GM19023 (cell line): ENCODE measurements at regions not wholly inside any gene's neighbourhood (a gene's known extent, or its start where the extent isn't known, plus 50 kb on each side); places are given as distances from the start of the nearest gene placed in this dataset.

Source experiments
- ATAC-seq: cut with Tn5 transposase; IDR thresholded peaks from one replicate; pipeline ENCODE4 v1.9.1; 2021; ENCODE audit warnings: mild to moderate bottlenecking, moderate library complexity; ENCODE audit not compliant: unreplicated experiment

- ATAC-seq, result no peak
Observed at GRCh38 chr6:126419901-126420300, 80.0 kb downstream of the CENPW start.

GRCh38 chr6:126422912-126423311 lies 83.0 kb downstream of the CENPW start:
- ATAC-seq, result no peak

GRCh38 chr6:126427713-126428112 lies 87.8 kb downstream of the CENPW start:
- ATAC-seq, result no peak

DNA sequence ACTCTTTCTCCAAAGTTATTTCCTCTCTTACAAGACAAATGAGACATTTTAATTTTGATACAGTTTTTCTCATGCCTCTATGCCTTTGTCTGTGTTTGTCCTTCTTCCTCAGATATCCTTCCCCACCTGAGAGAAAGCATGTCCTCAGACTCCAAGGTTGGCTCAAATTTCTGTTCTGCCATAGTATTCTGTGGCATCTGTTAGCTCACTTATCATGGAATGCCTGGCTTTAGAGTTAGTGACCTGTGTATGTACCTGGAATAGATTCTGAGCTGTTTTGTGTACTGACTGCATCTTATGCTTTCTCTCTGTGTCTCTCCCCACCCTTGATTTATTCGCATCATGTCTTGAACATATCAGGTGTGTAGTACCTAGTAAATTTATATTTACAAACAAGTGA lies 90.0 kb downstream of the CENPW start:
- ATAC-seq, result no peak

- no peak for ATAC-seq
Observed at GRCh38 chr6:126432564-126432963, 92.6 kb downstream of the CENPW start.

GRCh38 chr6:126433927-126434326 lies 94.0 kb downstream of the CENPW start:
- no peak for ATAC-seq

- ATAC-seq, result no peak
Observed at GRCh38 chr6:126437205-126437604, 97.3 kb downstream of the CENPW start.

DNA sequence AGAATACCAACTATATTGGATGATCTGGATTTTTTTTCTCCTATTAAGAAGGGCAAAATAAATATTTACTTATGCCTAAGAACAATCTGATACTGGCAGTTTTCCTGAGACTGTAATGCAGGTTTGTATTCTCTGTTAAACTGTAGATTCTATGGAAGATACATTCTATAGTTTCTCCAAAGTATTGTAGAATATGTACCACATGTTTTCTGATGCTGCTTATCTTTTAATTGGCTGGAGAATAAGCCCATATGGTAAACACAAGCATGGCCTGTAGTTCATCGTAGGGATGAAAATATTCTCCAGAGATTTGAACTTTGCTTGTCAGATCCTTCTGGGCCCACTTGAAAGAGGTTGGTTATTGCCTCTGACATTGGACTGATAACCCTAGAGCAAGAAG lies 99.1 kb downstream of the CENPW start:
- ATAC-seq, result no peak

- ATAC-seq, result no peak
Observed at GRCh38 chr6:126440923-126441322, 101.0 kb downstream of the CENPW start.

DNA sequence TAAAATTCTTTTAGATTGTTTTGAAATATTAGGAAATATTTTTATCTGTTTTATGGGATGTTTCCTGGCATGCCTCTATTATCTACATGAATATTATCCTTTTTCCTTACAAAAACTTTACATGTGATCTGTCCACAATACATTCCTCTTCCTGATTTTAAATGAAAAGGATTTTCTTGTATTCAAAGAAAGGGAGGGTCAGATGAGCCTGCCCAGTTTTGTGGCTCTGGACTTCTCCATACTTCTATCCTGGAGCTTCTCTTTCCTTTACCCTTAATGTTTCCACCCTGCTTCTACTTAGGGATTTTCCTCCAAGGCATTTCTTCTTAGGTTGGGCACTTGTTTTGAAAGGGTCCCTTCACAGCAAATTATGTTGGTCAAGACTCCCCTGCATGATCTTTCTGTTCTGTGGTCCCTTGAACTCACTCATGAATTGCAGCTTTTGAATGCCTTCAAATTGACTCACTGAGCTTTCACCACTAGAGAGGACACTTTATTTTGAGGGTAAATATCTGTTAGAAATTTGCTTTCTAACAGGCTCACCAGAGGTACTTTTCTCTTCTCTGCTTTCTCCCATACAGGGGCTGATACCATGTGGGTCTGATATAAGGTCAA lies 104.9 kb downstream of the CENPW start:
- ATAC-seq, result no peak

DNA sequence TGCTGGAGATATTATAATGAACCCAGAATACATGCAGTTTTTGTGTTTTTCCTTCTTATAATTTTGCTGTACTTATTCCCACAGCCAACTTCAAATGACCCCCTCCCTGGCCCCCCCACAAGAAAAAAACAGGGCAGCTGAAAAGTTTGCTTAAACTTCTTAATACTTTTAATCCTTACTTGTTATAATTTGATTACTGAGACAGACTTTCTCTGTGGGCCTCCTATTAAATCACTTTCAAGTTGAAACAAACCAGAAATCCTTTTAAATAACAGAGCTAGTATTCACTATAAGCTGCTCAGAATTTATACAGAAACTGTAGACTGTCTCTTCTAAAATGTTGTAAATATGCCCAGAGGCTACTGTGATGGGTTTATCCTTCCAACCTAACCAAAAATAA lies 106.3 kb downstream of the CENPW start:
- ATAC-seq, result no peak

GRCh38 chr6:126447367-126447766 lies 107.5 kb downstream of the CENPW start:
- no peak for ATAC-seq

DNA sequence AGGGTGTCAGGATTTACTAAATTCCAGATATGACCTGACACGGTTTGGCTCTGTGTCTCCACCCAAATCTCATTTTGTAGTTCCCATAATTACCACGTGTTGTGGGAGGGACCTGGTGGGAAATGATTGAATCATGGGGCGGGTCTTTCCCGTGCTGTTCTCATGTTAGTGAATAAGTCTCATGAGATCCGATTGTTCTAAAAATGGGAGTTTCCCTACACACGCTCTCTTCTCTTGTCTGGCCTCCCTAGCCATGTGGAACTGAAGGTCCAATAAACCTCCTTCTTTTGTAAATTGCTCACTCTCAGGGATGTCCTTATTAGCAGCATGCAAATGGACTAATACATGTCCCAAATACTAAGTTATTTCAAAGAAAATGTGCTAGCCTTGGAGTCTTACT lies 121.1 kb downstream of the CENPW start:
- no peak for ATAC-seq

DNA sequence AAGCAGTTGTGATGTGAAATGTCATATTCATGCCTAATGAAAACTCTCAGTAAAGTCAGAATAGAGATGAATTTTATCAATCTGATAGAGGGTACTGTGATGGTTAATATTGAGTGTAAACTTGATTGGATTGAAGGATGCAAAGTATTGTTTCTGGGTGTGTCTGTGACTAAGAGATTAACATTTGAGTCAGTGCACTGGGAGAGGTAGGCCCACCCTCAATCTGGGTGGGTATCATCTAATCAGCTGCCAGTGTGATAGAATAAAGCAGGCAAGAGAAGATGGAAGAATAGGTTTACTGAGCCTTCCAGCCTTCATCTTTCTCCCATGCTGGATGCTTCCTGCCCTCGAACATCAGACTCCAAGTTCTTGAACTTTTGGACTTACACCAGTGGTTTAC lies 124.3 kb downstream of the CENPW start:
- no peak for ATAC-seq

GRCh38 chr6:126475449-126475848 lies 135.5 kb downstream of the CENPW start:
- no peak for ATAC-seq

DNA sequence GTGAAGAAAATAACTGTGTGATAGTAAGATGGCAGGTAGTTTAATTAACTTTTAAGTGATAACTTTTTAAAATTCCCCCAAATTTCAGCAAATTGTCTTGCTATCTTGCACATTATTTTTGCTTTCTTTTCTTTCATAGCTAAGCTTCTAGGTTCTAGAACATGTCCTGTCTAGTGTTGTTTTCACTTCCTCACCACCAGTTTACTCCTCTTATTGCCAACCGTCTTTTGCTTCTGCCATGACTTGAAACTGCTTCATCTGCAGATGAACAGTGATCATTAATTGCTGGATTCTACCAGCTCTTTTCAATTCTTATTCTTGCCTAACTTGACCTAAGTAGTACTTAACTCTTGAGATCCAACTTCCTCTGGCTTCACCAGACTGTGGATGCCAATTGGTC lies 137.8 kb downstream of the CENPW start:
- ATAC-seq, result no peak

DNA sequence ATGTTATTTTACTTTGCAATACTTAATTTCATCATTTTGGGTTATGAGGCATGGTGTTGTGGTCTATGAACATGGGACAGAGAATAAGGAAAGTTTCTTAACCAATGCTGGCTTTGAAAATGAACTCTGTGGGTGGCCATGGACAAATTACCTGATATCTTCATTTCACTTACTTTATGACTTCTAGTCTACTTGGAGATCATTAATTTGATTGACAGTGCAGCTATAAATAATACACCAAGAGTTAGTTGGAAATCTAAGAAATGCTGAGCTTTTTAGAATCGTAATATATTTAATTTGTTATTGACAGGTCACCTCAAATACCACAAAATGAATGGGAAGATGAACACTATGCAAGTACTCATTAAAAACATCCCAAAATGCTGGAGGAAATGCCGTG lies 140.4 kb downstream of the CENPW start:
- no peak for ATAC-seq

GRCh38 chr6:126481319-126481718 lies 141.4 kb downstream of the CENPW start:
- no peak for ATAC-seq

GRCh38 chr6:126504792-126505191 lies 164.9 kb downstream of the CENPW start:
- no peak for ATAC-seq

- no peak for ATAC-seq
Observed at GRCh38 chr6:126513198-126513597, 173.3 kb downstream of the CENPW start.

DNA sequence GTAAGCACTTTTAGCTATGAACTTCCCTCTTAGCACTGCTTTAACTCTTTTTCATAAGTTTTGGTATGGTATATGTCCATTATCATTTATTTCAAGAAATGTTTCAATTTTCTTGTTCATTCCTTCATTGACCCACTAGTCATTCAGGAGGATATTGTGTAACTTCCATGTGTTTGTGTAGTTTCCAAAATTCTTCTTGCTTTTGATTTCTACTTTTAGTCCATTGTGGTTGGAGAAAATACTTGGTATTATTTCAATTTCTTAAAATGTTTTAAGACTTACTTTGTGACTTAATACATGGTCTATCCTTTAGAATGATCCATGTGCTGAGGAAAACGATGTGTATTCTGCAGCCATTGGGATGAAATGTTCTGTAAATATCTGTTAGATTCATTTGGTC lies 176.5 kb downstream of the CENPW start:
- no peak for ATAC-seq

DNA sequence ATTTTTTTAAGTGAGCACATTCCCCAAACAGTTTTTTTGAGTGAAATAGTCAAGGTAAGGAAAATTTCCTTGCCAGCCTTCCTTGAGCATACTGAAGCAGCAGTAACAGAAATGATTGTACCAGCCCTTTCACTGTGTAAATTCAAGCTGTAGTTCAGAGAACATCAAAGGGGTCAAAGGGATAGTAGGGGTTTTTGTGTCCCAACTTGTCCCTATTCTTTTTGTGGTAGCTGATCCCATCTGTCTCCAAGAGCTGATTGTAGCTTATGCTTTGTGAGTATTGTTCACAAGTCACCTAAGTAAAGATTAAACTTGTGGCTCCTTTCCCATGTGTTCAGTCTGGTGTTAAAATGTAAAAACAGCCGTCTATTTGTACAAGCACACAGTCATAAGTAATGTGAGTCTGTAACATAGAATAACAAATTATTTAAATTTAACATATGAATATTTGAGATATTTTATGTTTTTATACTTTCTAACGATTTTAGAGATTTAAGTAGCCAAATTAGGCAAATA lies 185.0 kb downstream of the CENPW start:
- ATAC-seq, result no peak

- ATAC-seq, result no peak
Observed at GRCh38 chr6:126526547-126526946, 186.6 kb downstream of the CENPW start.
